Ectodermal cell (in vitro differentiated cells): ENCODE measurements at regions not wholly inside any gene's neighbourhood (a gene's known extent, or its start where the extent isn't known, plus 50 kb on each side); places are given as distances from the start of the nearest gene placed in this dataset.
"Not testable (repeated sequence)": the region's sequence is repeated elsewhere in the genome, so short reads cannot be mapped to it uniquely, and the experiment has no call there.

Experiments
- H3K27ac ChIP-seq: 2 replicates; pipeline ENCODE4 v1.7.0; 2013; ENCODE audit warnings: mild to moderate bottlenecking, low read depth, low read length; ENCODE audit not compliant: insufficient read depth, poor library complexity, severe bottlenecking
- H3K27me3 ChIP-seq: 2 replicates; pipeline ENCODE4 v1.7.0; 2013; ENCODE audit warnings: mild to moderate bottlenecking, low read length; ENCODE audit not compliant: insufficient read depth, control insufficient read depth, poor library complexity, severe bottlenecking
- H3K36me3 ChIP-seq: one replicate; pipeline ENCODE4 v1.7.0; 2013; ENCODE audit warnings: low read length; ENCODE audit not compliant: control insufficient read depth, insufficient read depth
- H3K4me1 ChIP-seq: one replicate; pipeline ENCODE4 v1.7.0; 2013; ENCODE audit warnings: low read length; ENCODE audit not compliant: control insufficient read depth, insufficient read depth
- H3K4me3 ChIP-seq: 2 replicates; pipeline ENCODE4 v1.7.0; 2013; ENCODE audit warnings: low read depth, low read length, control low read depth; ENCODE audit not compliant: insufficient read depth
- H3K9me3 ChIP-seq: 2 replicates; pipeline ENCODE4 v1.7.0; 2013; ENCODE audit warnings: mild to moderate bottlenecking, low read length, moderate library complexity; ENCODE audit not compliant: control insufficient read depth
- WGBS, 2 experiments: methylation state at CpG; one replicate each; pipeline ENCODE4 v1.1.7; 2013; ENCODE audit warnings: missing lambda C conversion rate in 2 of 2; 5-methylcytosine and 5-hydroxymethylcytosine counted together

DNA sequence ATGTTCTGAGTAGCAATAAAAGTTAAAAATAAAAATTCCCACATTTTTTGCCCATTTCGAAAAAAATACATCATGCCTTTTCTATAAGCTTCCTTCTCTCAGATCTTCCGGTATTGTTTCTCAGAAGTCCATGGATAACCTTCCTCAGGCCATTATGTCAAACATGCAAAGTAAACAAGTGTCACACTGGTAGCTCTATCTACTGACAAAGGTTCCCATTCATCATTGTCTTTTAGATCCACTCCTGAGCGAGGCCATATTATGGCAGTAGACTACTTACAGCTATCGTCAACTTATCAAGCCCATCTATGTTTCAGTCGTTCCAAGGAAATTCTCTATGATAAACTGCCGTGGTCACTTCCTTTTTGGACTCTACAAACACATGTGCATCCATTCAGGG is 1068.2 kb downstream of the GLUD2 start:
- Histone ChIP-seq H3K9me3 (no peaks in the 10 kb centered on the region), H3K4me3 (no peak overlapping the region), H3K27ac (no peak overlapping the region), H3K36me3 (no peaks in the 10 kb centered on the region), H3K27me3 (no peaks in the 10 kb centered on the region), H3K4me1 (no peaks in the 10 kb centered on the region)
- WGBS, 2 experiments, result 87 to 94% methylated on average over 6 of the region's 6 CpGs

DNA sequence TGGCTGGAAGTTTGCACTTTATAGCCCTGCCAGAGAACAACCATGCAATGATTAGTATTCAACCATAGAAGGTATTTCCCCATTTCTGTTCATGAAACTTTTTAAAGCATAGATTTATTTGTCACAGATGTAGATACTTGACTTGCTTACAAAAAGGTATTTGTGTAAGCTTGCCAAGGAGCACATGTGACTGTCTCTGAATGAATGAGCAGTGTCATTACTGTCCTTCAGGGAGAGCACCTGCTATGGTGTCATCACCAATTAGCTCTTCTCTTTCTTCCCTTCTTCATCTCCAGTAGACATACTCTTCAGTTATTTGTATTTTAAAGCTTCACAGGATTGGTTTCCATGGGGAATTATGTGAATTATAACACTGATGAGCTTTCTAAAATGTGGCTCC is 1064.7 kb upstream of the GRIA3 start:
- Histone ChIP-seq H3K27me3 (no peaks in the 10 kb centered on the region), H3K4me3 (no peak overlapping the region), H3K27ac (no peak overlapping the region), H3K36me3 (no peaks in the 10 kb centered on the region), H3K4me1 (no peaks in the 10 kb centered on the region), H3K9me3 (no peaks in the 10 kb centered on the region)

DNA sequence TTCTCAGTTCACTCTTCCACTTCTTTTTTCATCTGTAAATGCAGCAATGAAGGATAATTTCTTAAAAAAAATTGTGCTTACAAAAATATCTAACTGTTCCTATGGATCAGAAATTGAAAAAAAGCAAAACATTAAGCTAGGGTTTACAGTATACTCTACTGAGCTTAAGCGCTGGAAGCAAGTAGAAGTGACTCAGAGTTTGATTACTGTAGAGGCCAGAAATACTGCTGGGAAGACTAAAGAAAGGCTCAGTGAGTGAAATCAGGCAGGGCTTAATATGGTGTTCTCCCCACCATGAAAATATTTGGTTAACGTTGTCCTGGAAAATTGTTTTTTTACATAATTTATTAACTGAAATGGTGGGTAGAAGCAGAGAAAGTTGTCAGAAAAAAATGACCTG is 1061.8 kb upstream of the GRIA3 start:
- Histone ChIP-seq H3K4me3 (no peak overlapping the region), H3K27me3 (no peaks in the 10 kb centered on the region)
- WGBS, 2 experiments, result 88 to 100% methylated on average over 1 to 2 of the region's 2 CpGs

DNA sequence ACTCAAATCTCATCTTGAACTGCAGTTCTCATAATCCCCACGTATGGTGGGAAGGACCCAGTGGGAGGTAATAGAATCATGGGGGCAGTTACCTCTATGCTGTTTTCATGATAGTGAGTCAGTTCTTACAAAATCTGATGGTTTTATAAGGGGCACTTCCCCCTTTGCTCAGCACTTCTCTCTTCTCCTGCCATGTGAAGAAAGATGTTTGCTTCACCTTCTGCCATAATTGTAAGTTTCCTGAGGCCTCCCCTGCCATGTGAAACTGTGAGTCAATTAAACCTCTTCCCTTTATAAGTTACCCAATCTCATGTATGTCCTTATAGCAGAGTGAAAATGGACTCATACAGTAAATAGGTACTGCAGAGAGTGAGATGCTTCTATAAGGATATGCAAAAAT is 1050.6 kb upstream of the GRIA3 start:
- no peaks in the 10 kb centered on the region for H3K4me1 ChIP-seq
- H3K36me3 ChIP-seq, result no peaks in the 10 kb centered on the region
- 89 to 100% methylated on average over 1 of the region's 1 CpG for WGBS, 2 experiments
- H3K4me3 ChIP-seq, result no peak overlapping the region
- no peaks in the 10 kb centered on the region for H3K9me3 ChIP-seq
- H3K27ac ChIP-seq, result no peak overlapping the region
- no peaks in the 10 kb centered on the region for H3K27me3 ChIP-seq

More for the DNA sequence above, 1061.8 kb upstream of the GRIA3 start:
- no peaks in the 10 kb centered on the region for H3K36me3 ChIP-seq
- no peaks in the 10 kb centered on the region for H3K4me1 ChIP-seq
- no peak overlapping the region for H3K27ac ChIP-seq
- H3K9me3 ChIP-seq, result no peaks in the 10 kb centered on the region

DNA sequence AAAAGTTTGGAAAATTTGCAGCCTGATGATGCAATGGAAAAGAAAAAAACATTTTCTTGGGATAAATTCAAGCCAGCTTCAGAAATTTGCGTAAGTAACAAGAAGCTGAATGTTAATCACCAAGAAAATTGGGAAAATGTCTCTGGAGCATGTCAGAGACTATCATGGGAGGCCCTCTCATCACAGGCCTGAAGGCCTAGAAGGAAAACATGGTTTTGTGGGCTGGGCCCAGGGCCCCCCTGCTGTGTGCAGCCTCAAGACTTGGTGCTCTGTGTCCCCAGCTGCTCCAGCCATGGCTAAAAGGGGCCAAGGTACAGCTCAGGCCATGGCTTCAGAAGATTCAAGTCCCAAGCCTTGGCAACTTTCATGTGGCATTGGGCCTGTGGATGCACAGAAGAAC is 1049.8 kb upstream of the GRIA3 start:
- Histone ChIP-seq H3K9me3 (no peaks in the 10 kb centered on the region), H3K36me3 (no peaks in the 10 kb centered on the region), H3K4me1 (no peaks in the 10 kb centered on the region), H3K4me3 (no peak overlapping the region), H3K27me3 (no peaks in the 10 kb centered on the region), H3K27ac (no peak overlapping the region)
- 90 to 95% methylated on average over 1 of the region's 1 CpG for WGBS, 2 experiments

DNA sequence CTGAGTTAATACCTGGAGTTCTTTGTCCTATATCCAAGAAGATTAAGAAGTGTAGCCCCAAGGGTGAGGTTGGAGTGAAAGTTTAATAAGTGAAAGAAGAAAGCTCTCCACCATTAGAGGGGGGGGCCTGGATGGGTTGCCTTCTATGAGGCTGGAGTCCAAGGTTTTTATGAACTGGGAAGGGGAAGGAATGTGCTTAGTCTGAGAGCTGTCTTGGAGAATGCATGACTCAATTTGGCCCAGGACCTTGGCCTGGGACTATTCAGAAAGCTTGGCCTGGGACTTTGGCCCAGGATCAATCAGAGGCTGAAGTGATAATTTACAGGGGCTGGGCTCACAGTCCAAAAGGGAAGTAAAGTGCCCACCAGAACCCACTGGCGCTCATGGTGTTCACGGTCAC is 1049.0 kb upstream of the GRIA3 start:
- H3K27me3 ChIP-seq, result no peaks in the 10 kb centered on the region
- 96 to 97% methylated on average over 2 of the region's 2 CpGs for WGBS, 2 experiments
- no peaks in the 10 kb centered on the region for H3K4me1 ChIP-seq
- no peaks in the 10 kb centered on the region for H3K9me3 ChIP-seq
- H3K4me3 ChIP-seq, result no peak overlapping the region
- H3K36me3 ChIP-seq, result no peaks in the 10 kb centered on the region
- no peak overlapping the region for H3K27ac ChIP-seq

DNA sequence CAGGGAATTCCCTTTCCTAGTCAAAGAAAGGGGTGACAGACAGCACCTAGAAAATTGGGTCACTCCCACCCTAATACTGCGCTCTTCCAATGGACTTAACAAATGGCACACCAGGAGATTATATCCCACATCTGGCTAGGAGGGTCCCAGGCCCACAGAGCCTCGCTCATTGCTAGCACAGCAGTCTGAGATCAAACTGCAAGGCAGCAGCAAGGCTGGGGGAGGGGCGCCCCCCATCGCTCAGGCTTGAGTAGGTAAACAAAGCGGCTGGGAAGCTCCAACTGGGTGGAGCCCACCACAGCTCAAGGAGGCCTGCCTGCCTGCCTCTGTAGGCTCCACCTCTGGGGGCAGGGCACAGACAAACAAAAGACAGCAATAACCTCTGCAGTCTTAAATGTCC is 1043.9 kb upstream of the GRIA3 start:
- WGBS, 2 experiments, result 85 to 90% methylated on average over 5 of the region's 5 CpGs
- H3K4me3 ChIP-seq, H3K4me1 ChIP-seq, H3K9me3 ChIP-seq, H3K27ac ChIP-seq, H3K27me3 ChIP-seq, H3K36me3 ChIP-seq: not testable (repeated sequence)

DNA sequence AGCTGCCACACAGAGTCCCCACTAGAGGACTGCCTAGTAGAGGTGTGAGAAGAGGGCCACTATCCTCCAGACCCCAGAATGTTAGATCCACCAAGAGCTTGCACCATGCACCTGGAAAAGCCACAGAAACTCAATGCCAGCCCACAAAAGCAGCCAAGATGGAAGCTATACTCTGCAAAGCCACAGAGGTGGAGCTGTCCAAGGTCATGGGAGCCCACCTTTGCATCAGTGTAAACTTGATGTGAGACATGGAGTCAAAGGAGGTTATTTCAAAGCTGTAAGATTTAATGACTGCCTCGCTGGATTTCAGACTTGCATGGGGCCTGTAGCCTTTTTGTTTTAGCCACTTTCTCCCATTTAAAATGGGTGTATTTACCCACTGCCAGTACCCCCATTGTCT is 1030.1 kb upstream of the GRIA3 start:
- WGBS, 2 experiments, result 100% methylated on average over 1 of the region's 1 CpG; no CpG with 5 or more reads in 1 of the 2 experiments
- H3K27me3 ChIP-seq, result no peaks in the 10 kb centered on the region
- no peak overlapping the region for H3K4me3 ChIP-seq
- H3K9me3 ChIP-seq, result no peaks in the 10 kb centered on the region
- H3K27ac ChIP-seq, result no peak overlapping the region
- H3K36me3 ChIP-seq, result no peaks in the 10 kb centered on the region
- no peaks in the 10 kb centered on the region for H3K4me1 ChIP-seq

DNA sequence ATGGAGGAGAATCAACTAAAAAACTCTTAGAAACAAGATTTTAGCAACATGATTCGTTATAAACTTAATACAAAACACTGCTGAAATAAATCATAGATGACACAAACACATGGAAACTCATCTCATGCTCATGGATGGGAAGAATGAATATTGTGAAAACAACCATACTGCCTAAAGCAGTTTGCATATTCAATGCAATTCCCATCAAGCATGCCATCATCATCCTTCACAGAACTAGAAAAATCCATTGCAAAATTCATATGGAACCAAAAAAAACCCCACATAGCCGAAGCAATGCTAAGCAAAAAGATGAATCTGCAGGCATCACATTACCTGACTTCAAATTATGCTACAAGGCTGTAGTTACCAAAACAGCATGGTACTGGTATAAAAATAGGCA is 1015.8 kb upstream of the GRIA3 start:
- Histone ChIP-seq H3K9me3 (no peaks in the 10 kb centered on the region), H3K4me1 (no peaks in the 10 kb centered on the region), H3K4me3 (no peak overlapping the region), H3K27me3 (no peaks in the 10 kb centered on the region), H3K27ac (no peak overlapping the region), H3K36me3 (no peaks in the 10 kb centered on the region)
- 100% methylated on average over 1 to 2 of the region's 2 CpGs for WGBS, 2 experiments

DNA sequence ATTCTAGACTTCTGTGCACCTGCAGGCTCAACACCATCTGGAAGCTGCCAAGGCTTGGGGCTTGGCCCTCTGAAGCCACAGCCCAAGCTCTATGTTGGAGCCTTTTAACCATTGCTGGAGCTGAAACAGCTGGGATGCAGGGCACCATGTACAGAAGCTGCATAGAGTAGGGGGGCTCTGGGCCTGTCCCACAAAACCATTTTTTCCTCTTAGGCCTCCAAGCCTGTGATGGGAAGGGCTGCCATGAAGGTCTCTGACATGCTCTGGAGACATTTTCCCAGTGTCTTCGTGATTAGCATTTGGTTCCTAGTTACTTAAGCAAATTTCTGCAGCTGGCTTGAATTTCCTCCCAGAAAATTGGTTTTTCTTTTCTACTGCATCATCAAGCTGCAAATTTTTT is 999.3 kb upstream of the GRIA3 start:
- no peak overlapping the region for H3K4me3 ChIP-seq
- WGBS, 2 experiments, result 88% methylated on average over 1 of the region's 1 CpG
- no peaks in the 10 kb centered on the region for H3K27me3 ChIP-seq
- no peaks in the 10 kb centered on the region for H3K4me1 ChIP-seq
- H3K27ac ChIP-seq, result no peak overlapping the region
- no peaks in the 10 kb centered on the region for H3K36me3 ChIP-seq
- no peaks in the 10 kb centered on the region for H3K9me3 ChIP-seq

DNA sequence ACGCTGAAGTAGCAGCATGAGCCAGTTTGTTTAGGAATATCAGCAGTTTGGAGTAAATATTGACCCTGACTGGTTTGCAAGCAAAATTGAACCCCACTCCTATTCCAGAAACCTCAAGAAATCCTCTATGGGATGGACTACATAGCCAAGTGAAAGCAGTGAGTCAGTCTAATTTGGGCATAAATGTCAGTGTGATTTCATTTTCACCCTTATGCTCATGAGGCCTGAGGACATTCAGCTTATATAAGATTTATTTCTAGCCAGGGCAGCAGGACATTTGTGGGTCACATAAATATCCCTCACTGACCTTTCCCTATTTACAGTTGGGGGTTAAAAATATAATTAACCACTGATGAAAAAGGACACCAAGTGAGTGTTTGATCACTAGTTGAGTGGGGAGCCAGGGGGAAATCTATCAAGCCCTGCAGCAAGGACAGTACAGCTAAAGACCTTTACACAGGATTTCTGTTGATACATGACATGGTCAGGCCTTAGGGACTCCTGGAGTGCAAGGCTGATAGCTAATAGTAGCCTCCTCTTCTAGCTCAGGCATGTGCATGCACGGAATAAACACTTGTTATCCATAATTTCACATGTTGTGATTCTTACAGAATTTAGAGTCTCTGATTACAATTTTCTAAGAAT is 996.9 kb upstream of the GRIA3 start:
- H3K27ac ChIP-seq, result no peak overlapping the region
- H3K4me1 ChIP-seq, result no peaks in the 10 kb centered on the region
- H3K9me3 ChIP-seq, result no peaks in the 10 kb centered on the region
- H3K4me3 ChIP-seq, result no peak overlapping the region
- no peaks in the 10 kb centered on the region for H3K36me3 ChIP-seq
- 90 to 97% methylated on average over 2 of the region's 2 CpGs for WGBS, 2 experiments
- H3K27me3 ChIP-seq, result no peaks in the 10 kb centered on the region
